ENCODE measurements at regions not wholly inside any gene's neighbourhood (a gene's known extent, or its start where the extent isn't known, plus 50 kb on each side); places are given as distances from the start of the nearest gene placed in this dataset.

- no peak for DNase-seq (ENCODE audit: low spot score)
Measured at GRCh38 chr1:208513799-208514198, 269.6 kb upstream of the PLXNA2 start.

GRCh38 chr1:208515129-208515528 lies 270.9 kb upstream of the PLXNA2 start:
- no peak for DNase-seq (ENCODE audit: low spot score)

- DNase-seq (ENCODE audit: low spot score) = no peak
Measured at GRCh38 chr1:208516780-208517179, 272.6 kb upstream of the PLXNA2 start.

- DNase-seq (ENCODE audit: low spot score) = no peak
Measured at GRCh38 chr1:208520438-208521099, 276.4 kb upstream of the PLXNA2 start.

- no peak for DNase-seq (ENCODE audit: low spot score)
Measured at GRCh38 chr1:208521534-208521933, 277.4 kb upstream of the PLXNA2 start.

- DNase-seq (ENCODE audit: low spot score) = no peak
Measured at GRCh38 chr1:208523007-208523406, 278.8 kb upstream of the PLXNA2 start.

- DNase-seq (ENCODE audit: low spot score) = no peak
Measured at GRCh38 chr1:208524376-208524775, 280.2 kb upstream of the PLXNA2 start.

- DNase-seq (ENCODE audit: low spot score) = no peak
Measured at GRCh38 chr1:208524925-208525324, 280.7 kb upstream of the PLXNA2 start.

- no peak for DNase-seq (ENCODE audit: low spot score)
Measured at GRCh38 chr1:208525417-208525816, 281.2 kb upstream of the PLXNA2 start.

- no peak for DNase-seq (ENCODE audit: low spot score)
Measured at GRCh38 chr1:208526613-208527125, 282.5 kb upstream of the PLXNA2 start.

GRCh38 chr1:208527156-208527555 lies 283.0 kb upstream of the PLXNA2 start:
- DNase-seq (ENCODE audit: low spot score) = no peak

- peak; percentile 76 for DNase-seq (ENCODE audit: low spot score)
Measured at GRCh38 chr1:208528578-208529240, 284.5 kb upstream of the PLXNA2 start.

- DNase-seq (ENCODE audit: low spot score) = no peak
Measured at GRCh38 chr1:208531003-208531750, 287.0 kb upstream of the PLXNA2 start.

GRCh38 chr1:208533746-208534598 lies 289.8 kb upstream of the PLXNA2 start:
- DNase-seq (ENCODE audit: low spot score) = no peak

GRCh38 chr1:208534599-208534897 lies 290.4 kb upstream of the PLXNA2 start:
- peak; percentile 57 for DNase-seq (ENCODE audit: low spot score)

- DNase-seq (ENCODE audit: low spot score) = no peak
Measured at GRCh38 chr1:208534979-208535378, 290.8 kb upstream of the PLXNA2 start.

- no peak for DNase-seq (ENCODE audit: low spot score)
Measured at GRCh38 chr1:208535511-208535910, 291.3 kb upstream of the PLXNA2 start.

- no peak for DNase-seq (ENCODE audit: low spot score)
Measured at GRCh38 chr1:208536212-208536611, 292.0 kb upstream of the PLXNA2 start.

GRCh38 chr1:208537198-208537597 lies 293.0 kb upstream of the PLXNA2 start:
- DNase-seq (ENCODE audit: low spot score) = no peak

- DNase-seq (ENCODE audit: low spot score) = no peak
Measured at GRCh38 chr1:208538078-208538477, 293.9 kb upstream of the PLXNA2 start.

- no peak for DNase-seq (ENCODE audit: low spot score)
Measured at GRCh38 chr1:208538587-208538986, 294.4 kb upstream of the PLXNA2 start.

GRCh38 chr1:208540724-208541123 lies 296.5 kb upstream of the PLXNA2 start:
- DNase-seq (ENCODE audit: low spot score) = no peak

Measured in Ammon's horn (tissue), 1 donor.